NCI-H2171 treated with DMSO at 0.1 percent for 48 hours (cell line): ENCODE measurements at regions not wholly inside any gene's neighbourhood (a gene's known extent, or its start where the extent isn't known, plus 50 kb on each side); places are given as distances from the start of the nearest gene placed in this dataset.
A peak's percentile ranks its signal among the peaks of the same experiment; 100 is the strongest.

ENCODE experiments used
- DNase-seq: peaks from one replicate; lab custom pipeline; 2025; lab: John Stamatoyannopoulos, UW

DNA sequence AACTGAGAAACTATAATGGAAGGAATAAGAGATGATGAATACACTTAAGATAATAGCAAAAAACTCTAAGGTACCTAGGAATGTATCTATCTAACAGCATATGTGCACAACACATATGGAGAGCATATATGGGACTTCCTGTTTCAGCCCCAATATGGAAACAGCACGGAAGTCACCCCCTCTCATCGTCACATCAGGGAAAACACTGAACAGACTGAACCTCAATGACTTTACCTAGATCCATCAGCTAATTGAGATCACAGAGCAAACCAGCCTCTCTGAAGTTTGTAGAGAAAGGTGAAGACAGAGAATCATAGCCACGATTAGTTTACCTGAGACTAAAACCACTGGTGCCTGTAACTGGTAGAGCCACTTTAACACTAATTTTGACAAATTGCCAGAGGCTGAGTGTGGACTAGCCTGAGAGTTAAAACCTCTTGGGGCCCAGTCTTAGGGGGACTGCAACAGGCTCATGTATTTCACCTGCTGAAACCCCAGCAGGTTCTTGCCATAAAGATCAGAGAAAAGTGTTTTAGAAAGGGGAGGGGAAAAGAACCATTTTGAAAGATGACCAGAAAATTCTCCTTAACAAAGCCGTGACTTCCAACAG, 722.6 kb downstream of the TBC1D22A start:
- no peak for DNase-seq

DNA sequence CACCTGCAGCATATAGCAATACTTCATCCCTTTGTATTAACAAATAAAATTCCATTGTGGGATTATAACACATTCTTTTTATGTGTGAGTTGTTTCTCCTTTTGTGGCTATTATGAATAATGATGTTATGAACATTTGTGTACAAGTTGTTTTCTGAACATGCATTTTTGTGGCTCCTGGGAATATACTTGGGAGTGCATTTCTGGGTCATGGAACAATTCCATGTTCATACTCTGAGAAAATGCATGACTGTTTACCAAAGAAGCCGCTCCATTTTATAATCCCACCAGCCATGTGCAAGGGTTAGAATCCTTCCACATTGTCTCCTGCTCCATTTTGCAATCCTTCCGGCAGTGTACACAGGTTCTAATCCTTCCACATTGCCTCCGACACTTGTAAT, 713.8 kb downstream of the TBC1D22A start:
- no peak for DNase-seq

DNA sequence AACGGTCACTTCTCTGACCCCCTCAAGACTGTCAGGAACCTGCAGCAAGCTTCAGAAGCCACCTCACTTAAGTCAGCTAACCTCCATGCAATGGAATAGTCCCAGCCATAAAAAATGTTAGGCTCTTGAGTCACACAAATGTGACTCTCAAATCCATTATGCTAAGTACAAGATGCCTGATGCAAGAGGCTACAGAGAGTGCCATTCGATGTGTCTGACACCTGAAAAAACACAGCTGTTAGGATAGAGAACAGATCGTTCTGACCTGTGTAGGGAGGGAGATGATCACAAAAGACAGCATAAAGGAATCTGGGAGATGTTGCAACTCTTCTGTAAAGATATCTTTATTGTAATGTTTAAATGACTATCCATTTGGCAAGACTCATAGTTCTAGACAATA, 712.4 kb downstream of the TBC1D22A start:
- DNase-seq, result no peak

DNA sequence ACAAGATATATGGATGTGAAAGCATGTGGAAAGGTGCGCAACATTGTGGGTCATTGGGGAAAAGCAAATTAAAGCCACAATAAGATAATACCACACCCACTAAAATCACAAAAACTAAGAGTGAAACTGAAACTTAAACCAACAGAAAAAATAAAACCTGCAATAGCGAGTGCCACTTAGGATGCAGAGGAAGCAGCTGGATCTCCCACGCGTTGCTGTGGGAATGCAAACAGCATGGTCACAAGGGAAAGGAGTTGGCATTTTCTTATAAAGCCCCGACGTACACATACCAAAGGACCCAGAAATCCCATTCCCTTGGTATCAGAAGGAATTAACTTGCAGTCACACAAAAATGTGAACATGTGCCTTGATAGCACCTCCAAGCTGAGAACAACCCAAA, 712.0 kb downstream of the TBC1D22A start:
- DNase-seq, result no peak

DNA sequence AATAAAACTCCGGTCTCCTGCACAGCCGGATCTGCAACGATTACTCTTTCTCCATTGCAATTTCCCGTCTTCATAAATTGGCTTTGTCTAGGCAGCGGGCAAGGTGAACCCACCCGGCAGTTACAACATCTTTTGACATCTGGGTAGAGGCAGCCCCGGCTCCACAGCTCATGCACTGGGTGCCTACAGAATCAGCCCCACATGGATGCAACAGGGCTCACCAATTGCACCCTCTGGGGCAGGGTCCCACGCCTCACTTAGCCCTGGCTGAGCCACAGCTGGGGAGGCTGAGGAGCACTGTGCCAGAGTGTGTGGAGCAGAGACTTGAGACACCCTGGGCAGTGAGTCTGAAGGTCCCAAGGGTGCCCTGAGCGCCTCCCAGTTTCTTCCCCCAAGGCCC, 710.2 kb downstream of the TBC1D22A start:
- DNase-seq, result no peak

DNA sequence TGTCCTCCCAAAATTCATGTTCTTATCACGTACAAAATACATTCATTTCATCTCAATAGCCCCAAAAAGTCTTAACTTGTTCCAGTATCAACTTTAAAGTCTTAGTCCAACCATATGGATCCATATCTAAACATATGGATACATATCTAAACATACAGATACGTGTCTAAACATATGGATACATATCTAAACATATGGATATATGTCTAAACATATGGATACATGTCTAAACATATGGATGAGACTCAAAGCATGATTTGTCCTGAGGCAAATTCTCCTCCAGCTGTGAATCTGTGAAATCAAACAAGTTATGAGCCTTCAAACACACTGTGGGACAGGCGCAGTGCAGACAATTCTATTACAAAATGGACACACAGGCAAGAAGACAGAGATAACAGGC, 709.0 kb downstream of the TBC1D22A start:
- no peak for DNase-seq

DNA sequence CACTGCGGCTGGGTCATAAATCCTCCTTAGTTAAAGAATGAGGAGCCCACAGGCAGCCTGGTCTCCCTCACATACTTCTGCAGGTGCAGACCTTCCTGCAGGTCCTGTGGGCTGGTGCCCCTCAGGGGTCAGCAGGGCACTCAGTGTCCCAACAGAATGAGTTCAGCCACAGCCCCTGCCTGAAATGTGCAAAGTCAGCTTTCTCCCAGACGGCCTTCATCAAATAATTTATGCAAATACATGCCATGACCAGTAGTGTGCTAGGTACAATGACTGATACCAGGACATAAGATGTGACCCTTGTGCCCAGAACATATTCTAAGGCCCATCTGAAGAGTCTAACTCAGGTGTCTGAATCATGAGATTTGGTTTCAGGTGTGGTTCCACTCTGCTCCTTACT, 703.4 kb downstream of the TBC1D22A start:
- DNase-seq, result no peak

DNA sequence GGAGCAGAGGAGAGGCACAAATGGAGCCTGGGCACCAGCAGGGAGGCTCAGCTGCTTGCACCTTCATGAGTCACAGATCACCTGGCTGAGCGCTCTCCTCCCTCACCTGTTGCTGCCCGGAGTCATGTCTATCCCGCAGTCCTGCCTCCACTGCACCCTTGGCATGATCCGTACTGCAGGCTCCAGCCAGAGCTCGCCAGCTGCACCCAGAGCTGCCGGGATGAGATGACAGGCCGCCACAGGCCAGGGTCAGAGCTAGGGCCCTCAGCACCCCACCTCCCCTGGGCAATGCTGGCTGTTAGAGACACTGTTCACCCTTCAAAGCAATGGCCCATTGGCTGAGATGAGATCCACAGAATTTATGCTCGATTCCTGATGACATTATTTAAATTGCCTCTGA, 702.8 kb downstream of the TBC1D22A start:
- no peak for DNase-seq

DNA sequence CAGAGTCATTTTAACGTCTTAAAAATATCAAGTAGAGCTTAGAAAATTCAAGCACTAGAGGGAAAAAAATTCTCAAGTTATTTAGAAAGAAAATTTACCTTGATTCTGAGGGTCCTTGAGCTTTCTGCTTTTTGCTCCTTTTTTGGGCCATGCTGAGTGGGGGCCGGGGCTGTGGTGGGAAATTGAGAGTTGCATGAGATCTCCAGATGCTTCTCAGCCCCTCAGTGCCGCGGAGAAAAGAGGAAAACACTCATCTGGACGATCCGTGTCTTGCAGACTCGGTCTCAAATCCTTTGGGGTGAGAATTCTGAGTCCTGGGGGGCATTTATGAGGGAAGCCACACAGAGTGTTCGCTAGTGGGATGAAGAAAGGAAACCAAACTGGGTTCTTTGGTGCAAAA, 700.8 kb downstream of the TBC1D22A start:
- no peak for DNase-seq

DNA sequence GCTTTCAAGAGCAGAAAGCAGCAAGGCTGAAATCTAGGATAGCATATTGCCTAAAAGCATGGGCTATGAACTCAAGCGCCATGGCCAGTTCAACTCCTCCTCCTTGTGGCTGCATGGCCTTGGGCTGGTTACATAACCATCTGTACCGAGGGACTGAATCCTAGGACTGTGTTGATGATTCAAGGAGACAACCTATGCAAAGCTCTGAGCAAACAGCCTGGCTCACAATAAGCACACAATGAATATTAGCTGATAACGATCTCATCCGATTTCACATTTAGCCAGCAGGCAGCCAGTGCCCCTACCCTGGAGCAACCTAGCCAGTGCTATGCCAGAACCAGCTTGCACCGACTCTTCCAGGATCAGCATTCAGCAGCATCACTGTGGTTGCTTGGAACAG, 698.4 kb downstream of the TBC1D22A start:
- no peak for DNase-seq

DNA sequence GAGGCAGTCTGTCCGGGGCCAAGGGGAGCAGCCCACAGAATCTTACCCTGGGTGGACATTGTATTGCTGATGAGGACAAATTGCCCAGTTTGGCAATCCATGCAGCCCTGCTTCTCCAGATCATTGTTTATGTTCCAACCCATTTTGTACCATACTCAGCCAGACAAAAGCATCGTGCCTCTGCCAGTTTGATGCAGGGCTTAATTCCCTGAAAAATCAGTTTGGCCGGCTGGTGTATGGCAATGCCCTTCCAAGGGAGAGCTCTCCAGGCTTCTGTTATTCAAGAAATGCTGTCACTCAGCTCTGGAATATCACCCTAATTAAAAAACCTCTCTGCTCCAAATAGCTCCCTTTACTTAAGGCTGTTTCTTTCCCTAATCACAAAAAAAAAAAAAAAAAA, 697.7 kb downstream of the TBC1D22A start:
- no peak for DNase-seq

DNA sequence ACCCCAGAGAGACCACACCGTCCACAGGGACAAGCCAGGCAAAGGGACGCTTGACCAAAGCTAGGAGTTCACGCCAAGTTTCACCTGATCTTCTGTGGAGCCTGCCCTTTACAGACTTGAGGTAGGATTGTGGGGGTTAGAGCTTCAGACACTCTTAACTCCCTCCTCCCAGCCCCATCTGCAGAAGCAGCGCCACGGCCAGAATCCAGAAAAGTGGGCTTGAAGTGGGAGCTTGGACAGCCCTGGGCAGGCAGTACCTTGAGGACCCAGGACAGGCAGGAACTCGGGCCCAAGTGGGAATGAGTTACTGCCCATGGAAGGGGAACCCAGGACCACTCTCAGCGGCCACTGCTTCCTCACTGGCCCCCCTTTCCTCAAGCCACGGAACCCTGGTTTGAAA, 695.9 kb downstream of the TBC1D22A start:
- no peak for DNase-seq

DNA sequence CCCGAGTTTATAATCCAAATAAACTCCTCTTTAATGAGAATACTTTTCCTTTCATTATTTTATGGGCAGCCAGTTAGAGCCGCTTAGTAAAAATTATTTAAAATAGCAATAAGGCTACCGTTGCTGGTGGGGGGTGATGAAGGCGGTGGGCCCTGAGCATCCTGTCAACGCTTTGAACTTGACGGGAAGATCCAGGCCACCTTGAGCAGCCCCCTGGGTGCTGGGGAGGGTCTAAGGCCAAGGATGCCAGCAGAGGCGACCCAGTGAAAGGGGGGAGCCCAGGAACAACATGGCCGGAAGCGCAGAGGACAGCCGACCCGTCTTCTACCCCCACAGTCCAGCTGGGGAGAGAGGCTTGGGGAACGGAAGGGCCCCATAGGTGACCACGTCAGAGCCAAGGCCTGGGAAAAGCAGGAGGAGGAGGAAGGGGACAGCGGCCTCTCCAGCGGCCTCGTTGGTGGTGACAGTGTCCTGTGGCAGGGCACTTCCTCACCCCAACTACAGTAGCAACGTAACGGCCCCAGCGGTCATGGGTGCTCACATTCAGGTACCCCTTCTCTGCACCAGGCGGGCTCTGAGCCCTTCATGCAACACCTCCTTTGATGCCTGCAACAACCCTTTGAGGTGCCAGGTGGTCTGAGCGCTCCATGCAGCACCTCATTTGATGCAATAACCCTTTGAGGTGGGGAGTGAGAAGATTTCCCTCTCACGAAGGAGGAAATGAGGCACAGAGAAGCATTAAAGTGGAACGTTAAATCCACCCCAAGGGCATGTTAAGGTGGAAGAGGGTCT, 695.3 kb downstream of the TBC1D22A start:
- no peak for DNase-seq

DNA sequence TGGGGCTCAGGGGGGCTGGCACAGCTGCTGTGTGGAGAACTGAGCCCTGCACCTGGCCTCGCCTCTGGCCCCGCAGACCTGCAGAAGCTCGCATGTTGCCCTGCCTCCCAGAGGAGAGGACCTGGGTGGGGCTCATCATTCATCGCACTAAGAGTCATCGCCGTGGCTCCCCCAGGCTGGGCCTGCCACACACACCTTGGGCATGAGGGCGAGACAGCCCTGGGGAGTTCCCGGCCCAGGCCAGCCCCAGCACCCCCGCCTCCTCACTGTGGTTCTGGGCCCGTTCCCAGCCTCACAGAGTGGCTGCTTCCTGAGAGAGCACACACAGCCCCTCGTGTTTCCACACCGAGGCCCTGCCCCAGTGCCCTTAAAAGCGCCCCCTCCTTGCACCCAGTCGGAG, 694.6 kb downstream of the TBC1D22A start:
- DNase-seq, result no peak

DNA sequence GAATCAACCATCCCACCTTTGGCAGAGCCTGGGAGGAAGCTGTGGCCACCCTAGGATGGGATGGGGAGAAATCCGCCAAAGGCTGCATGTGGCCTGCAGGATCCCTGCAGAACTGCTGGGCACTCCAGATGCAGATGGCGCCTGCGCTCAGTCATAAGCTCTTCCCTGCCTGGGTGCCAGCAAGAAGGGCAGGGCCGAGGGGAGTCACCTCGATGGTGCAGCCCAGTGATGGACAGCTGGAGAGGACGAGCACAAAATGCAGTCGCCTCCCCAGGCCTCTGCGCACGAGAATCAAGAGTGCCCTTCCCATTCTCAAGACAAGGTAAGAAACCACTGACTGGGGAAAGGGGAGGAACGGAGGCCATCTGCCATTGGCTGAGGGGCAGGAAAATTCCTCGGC, 693.6 kb downstream of the TBC1D22A start:
- DNase-seq, result no peak

DNA sequence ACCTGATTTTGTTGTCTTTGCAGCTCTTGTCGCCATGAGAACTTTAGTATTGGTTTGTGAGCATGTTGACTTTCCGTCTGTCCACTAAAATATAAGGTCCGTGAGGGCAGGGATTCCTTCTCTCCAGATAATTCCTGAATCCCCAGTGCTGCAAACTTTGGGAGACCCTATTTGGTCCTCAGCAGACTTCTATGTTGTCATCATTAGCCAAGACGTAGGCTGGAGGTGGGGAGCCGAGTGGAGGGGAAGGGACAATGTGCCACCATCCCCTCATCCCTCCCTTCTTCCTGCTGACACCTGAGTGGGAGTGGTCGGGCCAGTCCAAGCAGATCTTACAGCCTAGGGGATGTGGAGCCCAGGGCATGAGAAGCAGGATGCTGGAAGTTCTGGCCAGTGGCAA, 690.6 kb downstream of the TBC1D22A start:
- DNase-seq, result no peak

DNA sequence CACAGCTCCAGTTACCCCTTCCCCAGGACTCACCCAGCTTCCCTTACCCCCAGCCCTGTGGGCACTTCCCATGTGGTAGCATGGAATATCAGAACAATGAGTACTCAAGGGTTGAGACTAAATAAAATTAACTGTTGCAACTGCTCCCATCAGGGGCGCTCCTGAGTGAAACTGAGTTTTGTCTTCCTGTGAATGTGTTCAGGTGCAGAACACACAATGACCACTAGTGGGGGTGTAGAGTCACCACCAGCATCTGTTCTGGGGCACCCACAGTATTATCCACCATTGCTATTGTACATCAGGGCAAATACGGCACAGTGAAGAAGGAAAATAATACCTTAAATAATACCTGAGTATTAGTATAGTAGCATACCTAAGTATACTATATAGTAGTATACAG, 689.7 kb downstream of the TBC1D22A start:
- peak; percentile 20 for DNase-seq

DNA sequence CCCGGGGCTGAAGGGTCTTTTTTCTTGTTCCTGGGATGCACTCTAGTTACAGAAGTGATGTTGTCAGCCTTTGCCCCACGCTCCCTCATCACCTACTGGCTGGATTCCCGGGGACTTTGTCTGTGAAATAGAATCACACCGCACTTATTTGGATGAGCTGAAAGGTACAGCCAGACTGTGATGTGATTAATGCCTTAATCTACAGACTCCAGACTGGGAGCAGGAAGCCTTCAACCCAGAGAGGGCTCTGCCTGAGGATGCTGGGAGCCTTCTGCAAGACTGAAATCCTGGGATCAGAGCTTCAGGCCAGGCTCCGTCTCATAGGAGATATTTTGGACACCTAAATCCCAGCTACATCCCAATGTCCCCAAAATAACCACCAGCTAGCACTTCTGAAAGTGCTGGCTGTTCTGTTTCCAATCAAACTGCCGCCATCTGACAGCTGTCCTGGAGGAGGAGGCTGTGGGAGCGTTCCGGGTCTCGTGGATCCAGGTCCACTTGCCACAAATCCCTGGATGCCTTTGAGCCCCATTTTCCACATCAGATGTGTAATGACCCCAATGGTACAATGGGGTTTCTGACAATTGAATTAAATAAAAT, 688.5 kb downstream of the TBC1D22A start:
- no peak for DNase-seq

DNA sequence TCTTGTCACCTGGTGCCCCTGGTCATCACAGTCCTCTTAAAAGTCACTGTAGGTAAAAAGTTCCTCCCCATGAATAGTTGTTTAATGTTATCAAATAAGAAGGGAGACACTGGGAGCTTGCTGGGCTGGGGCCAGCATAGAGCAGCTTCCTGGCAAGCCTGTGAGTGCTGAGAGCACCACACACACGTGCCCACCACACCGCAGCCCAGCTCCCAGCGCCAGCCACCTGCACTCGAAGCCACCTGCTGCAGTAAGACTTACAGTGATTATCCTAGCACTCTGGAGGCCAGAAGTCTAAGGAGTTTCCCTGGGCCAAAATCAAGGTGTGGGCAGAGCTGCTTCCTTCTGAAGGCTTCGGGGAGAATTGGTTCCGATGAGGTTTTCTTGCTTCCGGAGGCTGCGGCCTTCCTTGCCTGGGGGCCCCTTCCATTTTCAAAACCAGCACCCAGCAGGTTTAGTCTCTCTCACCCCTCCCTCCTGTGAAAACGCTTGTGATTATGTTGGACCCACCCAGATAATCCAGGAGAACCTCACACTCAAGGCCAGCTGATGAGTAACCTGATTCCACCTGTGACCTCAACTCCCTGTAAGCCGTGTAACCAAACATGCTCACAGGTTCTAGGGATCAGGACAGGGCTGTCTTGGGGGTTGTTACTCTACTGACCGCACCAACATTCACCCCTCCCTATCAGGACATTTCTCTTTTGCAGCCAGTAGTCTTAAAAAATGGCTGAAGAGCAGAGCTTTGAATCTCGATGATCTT, 687.2 kb downstream of the TBC1D22A start:
- no peak for DNase-seq

DNA sequence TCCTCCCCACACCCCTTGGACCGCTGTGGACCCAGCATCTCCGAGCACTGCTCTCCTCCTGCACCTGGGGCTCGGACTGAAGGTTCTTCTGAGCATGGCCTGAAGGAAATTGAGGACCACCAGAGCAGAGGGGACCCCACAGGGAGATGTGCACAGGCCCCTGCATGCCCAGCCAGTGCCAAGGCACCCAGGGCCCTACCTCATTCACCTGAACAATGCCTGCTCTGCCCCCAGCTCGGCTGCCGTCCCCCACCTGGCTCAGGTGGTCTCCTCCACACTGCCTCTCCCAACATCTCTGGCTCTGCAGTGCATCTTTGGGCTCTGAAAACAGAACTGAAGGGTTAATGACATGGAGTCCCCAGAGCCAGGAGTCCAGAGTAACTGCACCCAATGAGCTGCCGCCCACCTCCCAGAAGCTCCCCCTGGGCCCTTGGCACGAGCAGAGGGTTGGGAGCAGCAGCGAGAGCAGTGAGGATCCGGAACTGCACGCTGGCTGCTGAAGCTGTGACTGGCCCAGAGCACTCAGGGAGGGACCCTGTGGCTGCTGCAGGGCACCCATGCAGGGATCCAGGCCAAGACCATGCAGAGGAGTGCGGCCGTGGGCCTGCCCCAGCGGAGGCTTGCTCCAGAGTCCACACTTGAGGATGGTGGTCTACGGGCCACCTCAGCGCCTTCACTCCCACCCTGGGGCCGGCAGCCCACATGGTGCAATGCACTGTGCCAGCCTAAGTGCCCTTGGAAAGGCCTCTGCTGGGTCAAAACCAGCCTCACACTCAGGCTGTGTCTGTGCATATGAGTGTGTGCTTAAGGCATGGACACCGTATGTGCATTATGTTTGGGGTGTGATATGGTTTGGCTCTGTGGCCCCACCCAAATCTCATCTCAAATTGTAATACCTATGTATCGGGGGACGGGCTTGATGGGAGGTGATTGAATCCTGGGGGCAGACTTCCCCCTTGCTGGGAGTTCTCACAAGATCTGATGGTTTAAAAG, 686.1 kb downstream of the TBC1D22A start:
- DNase-seq, result no peak
